Keratinocyte (primary cell): ENCODE measurements at regions not wholly inside any gene's neighbourhood (a gene's known extent, or its start where the extent isn't known, plus 50 kb on each side); places are given as distances from the start of the nearest gene placed in this dataset.

ENCODE experiments used
- DNase-seq: peaks from one replicate; pipeline ENCODE4 v3.0.0-alpha.2; 2011; ENCODE audit warnings: low read depth, missing footprints, low spot score
- FAIRE-seq: peaks from 2 replicates; lab custom pipeline; 2011; peaks lifted over from hg19 to GRCh38; lab: Jason Lieb, UNC
- H2AFZ ChIP-seq: 2 replicates; pipeline ENCODE4 v1.6.0; 2012; ENCODE audit warnings: low read length, control low read depth, inconsistent platforms; ENCODE audit not compliant: control insufficient read depth
- H3K27ac ChIP-seq: 2 replicates; pipeline ENCODE4 v1.5.1; 2011; ENCODE audit warnings: low read length; ENCODE audit not compliant: control insufficient read depth, insufficient read depth
- H3K27me3 ChIP-seq: 3 replicates; pipeline ENCODE4 v1.6.0; 2011; ENCODE audit warnings: low read length; ENCODE audit not compliant: control insufficient read depth, insufficient read depth; ENCODE audit errors: extremely low read depth
- H3K36me3 ChIP-seq, 2 experiments: 2 replicates in 1 of 2; 3 replicates in 1 of 2; pipeline ENCODE4 v1.5.1; 2011; ENCODE audit warnings: low read length in 2 of 2, mild to moderate bottlenecking in 1 of 2; ENCODE audit not compliant: control insufficient read depth in 2 of 2, insufficient read depth in 2 of 2; ENCODE audit errors: extremely low read depth in 1 of 2
- H3K4me1 ChIP-seq: 3 replicates; pipeline ENCODE4 v1.5.1; 2011; ENCODE audit warnings: low read length; ENCODE audit not compliant: control insufficient read depth, insufficient read depth; ENCODE audit errors: extremely low read depth
- H3K4me2 ChIP-seq: 3 replicates; pipeline ENCODE4 v1.6.0; 2011; ENCODE audit warnings: low read depth, low read length; ENCODE audit not compliant: control insufficient read depth, insufficient read depth; ENCODE audit errors: extremely low read depth
- H3K4me3 ChIP-seq, 3 experiments: fragments of 200-600 bp in 1 of 3; sonication (generic) in 1 of 3; 2 replicates in 2 of 3; 3 replicates in 1 of 3; pipeline ENCODE4 v1.5.1; 2011 to 2016; ENCODE audit warnings: low read length in 3 of 3, mild to moderate bottlenecking in 3 of 3, control low read depth in 2 of 3, inconsistent platforms in 1 of 3, low read depth in 1 of 3, mixed read lengths in 1 of 3, mixed run types in 1 of 3, moderate library complexity in 1 of 3; ENCODE audit not compliant: control insufficient read depth in 2 of 3, insufficient read depth in 2 of 3; ENCODE audit errors: extremely low read depth in 1 of 3
- H3K79me2 ChIP-seq: 2 replicates; pipeline ENCODE4 v1.6.0; 2012; ENCODE audit warnings: low read length; ENCODE audit not compliant: control insufficient read depth, insufficient read depth
- H3K9ac ChIP-seq: 3 replicates; pipeline ENCODE4 v1.6.0; 2011; ENCODE audit warnings: low read length; ENCODE audit not compliant: control insufficient read depth, insufficient read depth; ENCODE audit errors: extremely low read depth
- H3K9me1 ChIP-seq: 3 replicates; pipeline ENCODE4 v1.6.0; 2011; ENCODE audit warnings: low read length; ENCODE audit not compliant: control insufficient read depth, insufficient read depth; ENCODE audit errors: extremely low read depth
- H3K9me3 ChIP-seq: 2 replicates; pipeline ENCODE4 v1.5.1; 2012; ENCODE audit warnings: low read depth, low read length; ENCODE audit not compliant: control insufficient read depth
- H4K20me1 ChIP-seq: 3 replicates; pipeline ENCODE4 v1.6.0; 2011; ENCODE audit warnings: low read length; ENCODE audit not compliant: control insufficient read depth, insufficient read depth; ENCODE audit errors: extremely low read depth
- CTCF ChIP-seq, 3 experiments: IDR thresholded peaks in 1 of 3; conservative IDR thresholded peaks in 1 of 3; optimal IDR thresholded peaks in 1 of 3; 2 replicates in 2 of 3; 3 replicates in 1 of 3; pipeline versions ENCODE3 to v1.5.1; 2011; ENCODE audit warnings: low read length in 3 of 3, mild to moderate bottlenecking in 3 of 3, moderate library complexity in 2 of 3, control low read depth in 1 of 3, inconsistent platforms in 1 of 3; ENCODE audit not compliant: insufficient read depth in 2 of 3; ENCODE audit errors: extremely low read depth in 1 of 3
- EZH2 ChIP-seq: IDR thresholded peaks from one replicate; pipeline ENCODE4 v1.6.1; 2012; ENCODE audit warnings: inconsistent platforms, mild to moderate bottlenecking, low read length, moderate library complexity
- dilution Hi-C: fragments of 300-500 bp; cut with MboI; formaldehyde crosslinking; loops from one replicate; pipeline ENCODE4 v1.7.0; 2020; ENCODE audit warnings: low sequenced_read_pairs; ENCODE audit not compliant: extremely low pct_ligation_motif_present

DNA sequence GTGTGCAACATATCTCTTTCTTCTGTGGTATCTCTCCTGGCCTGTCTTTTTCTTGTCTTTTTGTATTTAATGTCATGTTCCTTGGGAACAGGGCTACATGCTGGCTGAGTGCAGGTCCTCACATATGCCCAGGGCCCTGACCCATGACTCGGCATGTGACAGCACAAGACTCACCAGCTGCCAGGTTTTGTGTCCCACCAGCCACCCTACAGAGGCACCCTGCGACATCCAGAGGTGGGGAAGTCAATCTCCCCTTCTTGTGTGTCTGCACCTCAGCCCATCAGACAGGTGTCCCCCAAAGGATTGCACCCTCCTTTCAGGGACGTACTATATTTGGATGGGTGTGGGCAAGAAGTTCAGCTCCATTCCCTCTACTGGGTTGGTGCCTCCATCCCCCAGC lies 576.3 kb downstream of the RNF144B start:
- no peaks in the 10 kb centered on the region for H3K36me3 ChIP-seq
- dilution Hi-C loops = no loop called here
- H3K4me3 ChIP-seq = no peak overlapping the region

DNA sequence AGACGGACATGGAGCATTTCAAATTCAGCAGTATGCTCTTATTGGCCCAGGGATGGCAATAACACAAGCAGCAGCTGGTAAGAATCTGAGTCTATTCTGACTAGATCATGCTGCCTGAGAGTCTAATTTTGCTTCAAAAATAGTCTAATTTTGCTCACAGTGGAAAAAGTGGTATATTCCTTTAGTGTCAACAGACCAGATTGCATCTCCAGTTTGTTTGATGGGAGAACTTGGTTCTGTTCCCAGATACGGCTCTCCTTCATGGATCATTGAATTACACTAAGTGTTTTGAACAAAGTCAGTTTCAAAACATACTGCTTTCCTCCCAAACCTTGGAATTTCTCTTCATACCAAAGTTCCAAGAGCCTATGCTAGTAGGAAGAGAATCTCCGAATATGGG lies 586.1 kb downstream of the RNF144B start:
- Histone ChIP-seq H3K4me3 (no peak overlapping the region), H4K20me1 (no peaks in the 10 kb centered on the region), H2AFZ (no peak overlapping the region), H3K4me1 (no peaks in the 10 kb centered on the region), H3K9me1 (no peaks in the 10 kb centered on the region), H3K27me3 (no peaks in the 10 kb centered on the region), H3K9me3 (no peaks in the 10 kb centered on the region), H3K36me3 (no peaks in the 10 kb centered on the region), H3K9ac (no peak overlapping the region), H3K79me2 (no peaks in the 10 kb centered on the region), H3K4me2 (no peak overlapping the region), H3K27ac (no peak overlapping the region)
- DNase-seq = no peak
- TF ChIP-seq EZH2 (no peak), CTCF (optimal IDR thresholded peaks at IDR 0.05 in 1 of 3, IDR thresholded peaks at IDR 0.05 in 1 of 3, conservative IDR thresholded peaks at IDR 0.05 in 1 of 3; ENCODE audit: extremely low read depth in 1 of 3, insufficient read depth in 2 of 3, low read length in 3 of 3) (no peak)
- dilution Hi-C loops = no loop called here
- no peak for FAIRE-seq

More for the DNA sequence above, 576.3 kb downstream of the RNF144B start:
- Histone ChIP-seq H3K9me1 (no peaks in the 10 kb centered on the region), H3K27ac (no peak overlapping the region), H3K4me1 (no peaks in the 10 kb centered on the region), H4K20me1 (no peaks in the 10 kb centered on the region), H3K9ac (no peak overlapping the region), H2AFZ (no peak overlapping the region), H3K27me3 (no peaks in the 10 kb centered on the region), H3K4me2 (no peak overlapping the region), H3K9me3 (no peaks in the 10 kb centered on the region), H3K79me2 (no peaks in the 10 kb centered on the region)
- FAIRE-seq (no peak), DNase-seq (no peak)
- no peak for TF ChIP-seq CTCF (optimal IDR thresholded peaks at IDR 0.05 in 1 of 3, IDR thresholded peaks at IDR 0.05 in 1 of 3, conservative IDR thresholded peaks at IDR 0.05 in 1 of 3; ENCODE audit: extremely low read depth in 1 of 3, insufficient read depth in 2 of 3, low read length in 3 of 3)
- no peak for TF ChIP-seq EZH2
